Ecto neural progenitor cell (in vitro differentiated cells): ENCODE measurements at regions not wholly inside any gene's neighbourhood (a gene's known extent, or its start where the extent isn't known, plus 50 kb on each side); places are given as distances from the start of the nearest gene placed in this dataset.
A peak's percentile ranks its signal among the peaks of the same experiment; 100 is the strongest.

Experiments used
- DNase-seq: peaks from one replicate; pipeline ENCODE4 v3.0.0-alpha.2; 2018; ENCODE audit warnings: low spot score

GRCh38 chr16:79370736-79371135, 229.8 kb downstream of the MAF start:
- DNase-seq: no peak

GRCh38 chr16:79369796-79370195, 230.7 kb downstream of the MAF start:
- no peak for DNase-seq

GRCh38 chr16:79367822-79368221, 232.7 kb downstream of the MAF start:
- no peak for DNase-seq

GRCh38 chr16:79366635-79367034, 233.9 kb downstream of the MAF start:
- DNase-seq: no peak

GRCh38 chr16:79365702-79366101, 234.8 kb downstream of the MAF start:
- no peak for DNase-seq

GRCh38 chr16:79363484-79363883, 237.1 kb downstream of the MAF start:
- no peak for DNase-seq

- no peak for DNase-seq
Observed at GRCh38 chr16:79363035-79363434, 237.5 kb downstream of the MAF start.

- DNase-seq: no peak
Observed at GRCh38 chr16:79362300-79362970, 238.1 kb downstream of the MAF start.

- DNase-seq: no peak
Observed at GRCh38 chr16:79361132-79361751, 239.3 kb downstream of the MAF start.

GRCh38 chr16:79360267-79360666, 240.3 kb downstream of the MAF start:
- no peak for DNase-seq

GRCh38 chr16:79359082-79359481, 241.5 kb downstream of the MAF start:
- DNase-seq: no peak

- no peak for DNase-seq
Observed at GRCh38 chr16:79358188-79358587, 242.3 kb downstream of the MAF start.

GRCh38 chr16:79355600-79356358, 244.8 kb downstream of the MAF start:
- DNase-seq: no peak

GRCh38 chr16:79351927-79352326, 248.6 kb downstream of the MAF start:
- DNase-seq: no peak

- no peak for DNase-seq
Observed at GRCh38 chr16:79349803-79350202, 250.7 kb downstream of the MAF start.

GRCh38 chr16:79348521-79349306, 251.8 kb downstream of the MAF start:
- no peak for DNase-seq

GRCh38 chr16:79347277-79347676, 253.3 kb downstream of the MAF start:
- no peak for DNase-seq

GRCh38 chr16:79339863-79340262, 260.7 kb downstream of the MAF start:
- no peak for DNase-seq

GRCh38 chr16:79337906-79338305, 262.6 kb downstream of the MAF start:
- DNase-seq: no peak

- DNase-seq: no peak
Observed at GRCh38 chr16:79336437-79337229, 263.9 kb downstream of the MAF start.

- peak; percentile 58 for DNase-seq
Observed at GRCh38 chr16:79334127-79334526, 266.4 kb downstream of the MAF start.

GRCh38 chr16:79331066-79331465, 269.5 kb downstream of the MAF start:
- no peak for DNase-seq
